GM13976 (cell line): ENCODE measurements at regions not wholly inside any gene's neighbourhood (a gene's known extent, or its start where the extent isn't known, plus 50 kb on each side); places are given as distances from the start of the nearest gene placed in this dataset.
"Not testable (repeated sequence)": the region's sequence is repeated elsewhere in the genome, so short reads cannot be mapped to it uniquely, and the experiment has no call there.

ENCODE experiments used
- DNase-seq: peaks from one replicate; pipeline ENCODE4 v3.0.0; 2012; ENCODE audit warnings: low spot score
- CTCF ChIP-seq: IDR thresholded peaks from 2 replicates; pipeline ENCODE4 v1.5.1; 2012; ENCODE audit warnings: borderline replicate concordance, mild to moderate bottlenecking; ENCODE audit not compliant: insufficient read depth; ENCODE audit errors: extremely low read depth, missing control alignments, control extremely low read depth
- in situ Hi-C: fragments of 300-500 bp; cut with MboI; formaldehyde crosslinking; loops from one replicate; pipeline ENCODE4 v1.12.0; 2022; ENCODE audit warnings: low sequenced_read_pairs, mixed read lengths, inconsistent platforms; ENCODE audit not compliant: unreplicated experiment

GRCh38 chr7:85685901-85686300, 499.0 kb upstream of the SEMA3D start:
- in situ Hi-C loops = no loop called here
- no peak for DNase-seq
- TF ChIP-seq CTCF = no peak

- no peak for TF ChIP-seq CTCF
- DNase-seq = no peak
- in situ Hi-C loops = no loop called here
Measured at GRCh38 chr7:85682833-85683620, 496.2 kb upstream of the SEMA3D start.

GRCh38 chr7:85681241-85681640, 494.4 kb upstream of the SEMA3D start:
- DNase-seq = no peak
- in situ Hi-C loops = no loop called here
- TF ChIP-seq CTCF = no peak

GRCh38 chr7:85675093-85675492, 488.2 kb upstream of the SEMA3D start:
- in situ Hi-C loops, DNase-seq: not testable (repeated sequence)

GRCh38 chr7:85673876-85674275, 487.0 kb upstream of the SEMA3D start:
- DNase-seq = no peak
- no peak for TF ChIP-seq CTCF
- in situ Hi-C loops = no loop called here

- in situ Hi-C loops = no loop called here
- TF ChIP-seq CTCF = no peak
- DNase-seq = no peak
Measured at GRCh38 chr7:85669225-85669624, 482.4 kb upstream of the SEMA3D start.

- no peak for DNase-seq
- TF ChIP-seq CTCF = no peak
- in situ Hi-C loops = no loop called here
Measured at GRCh38 chr7:85664341-85664740, 477.5 kb upstream of the SEMA3D start.
